ENCODE measurements at regions not wholly inside any gene's neighbourhood (a gene's known extent, or its start where the extent isn't known, plus 50 kb on each side); places are given as distances from the start of the nearest gene placed in this dataset.
"Not testable (repeated sequence)": the region's sequence is repeated elsewhere in the genome, so short reads cannot be mapped to it uniquely, and the experiment has no call there.

GRCh38 chr7:79658304-79658703 lies 204.8 kb upstream of the MAGI2 start:
- Histone ChIP-seq H3K4me1 (ENCODE audit: control insufficient read depth in 3 of 3, insufficient read depth in 2 of 3, low read depth in 1 of 3, low read length in 2 of 3) (no peaks in the 10 kb centered on the region), H3K36me3 (ENCODE audit: control insufficient read depth in 3 of 3, insufficient read depth in 2 of 3, low read depth in 1 of 3, low read length in 3 of 3) (no peaks in the 10 kb centered on the region), H3K9me3 (ENCODE audit: control insufficient read depth in 2 of 2, insufficient read depth in 1 of 2, low read depth in 1 of 2, low read length in 1 of 2) (no peaks in the 10 kb centered on the region), H3K27me3 (ENCODE audit: control insufficient read depth in 3 of 3, insufficient read depth in 3 of 3, low read length in 3 of 3) (no peaks in the 10 kb centered on the region), H3K27ac (ENCODE audit: low read depth in 1 of 3, low read length in 2 of 3) (no peak overlapping the region), H3K4me3 (ENCODE audit: low read depth in 1 of 3, low read length in 3 of 3) (no peak overlapping the region)
- FAIRE-seq, result peak; percentile 36
- DNase-seq, result no peak

- DNase-seq (no peak), FAIRE-seq (no peak)
- H3K27ac ChIP-seq (ENCODE audit: low read depth in 1 of 3, low read length in 2 of 3), result no peak overlapping the region
- H3K9me3 ChIP-seq (ENCODE audit: control insufficient read depth in 2 of 2, insufficient read depth in 1 of 2, low read depth in 1 of 2, low read length in 1 of 2), result no peaks in the 10 kb centered on the region
- peaks cover 0 to 4% (median 0%) of the 10 kb centered on the region in 3 donors for H3K27me3 ChIP-seq (ENCODE audit: control insufficient read depth in 3 of 3, insufficient read depth in 3 of 3, low read length in 3 of 3)
- no peaks in the 10 kb centered on the region for H3K36me3 ChIP-seq (ENCODE audit: control insufficient read depth in 3 of 3, insufficient read depth in 2 of 3, low read depth in 1 of 3, low read length in 3 of 3)
- WGBS, 3 donors, result 76 to 85% (median 81%) methylated on average over 2 of the region's 2 CpGs
- H3K4me3 ChIP-seq (ENCODE audit: low read depth in 1 of 3, low read length in 3 of 3), result no peak overlapping the region
- H3K4me1 ChIP-seq (ENCODE audit: control insufficient read depth in 3 of 3, insufficient read depth in 2 of 3, low read depth in 1 of 3, low read length in 2 of 3), result no peaks in the 10 kb centered on the region
Observed at GRCh38 chr7:79653136-79653631, 199.7 kb upstream of the MAGI2 start.

GRCh38 chr7:79652619-79653018 lies 199.2 kb upstream of the MAGI2 start:
- Histone ChIP-seq H3K36me3 (ENCODE audit: control insufficient read depth in 3 of 3, insufficient read depth in 2 of 3, low read depth in 1 of 3, low read length in 3 of 3) (no peaks in the 10 kb centered on the region), H3K27me3 (ENCODE audit: control insufficient read depth in 3 of 3, insufficient read depth in 3 of 3, low read length in 3 of 3) (peaks cover 0 to 7% (median 0%) of the 10 kb centered on the region in 3 donors), H3K27ac (ENCODE audit: low read depth in 1 of 3, low read length in 2 of 3) (no peak overlapping the region), H3K9me3 (ENCODE audit: control insufficient read depth in 2 of 2, insufficient read depth in 1 of 2, low read depth in 1 of 2, low read length in 1 of 2) (no peaks in the 10 kb centered on the region), H3K4me1 (ENCODE audit: control insufficient read depth in 3 of 3, insufficient read depth in 2 of 3, low read depth in 1 of 3, low read length in 2 of 3) (no peaks in the 10 kb centered on the region), H3K4me3 (ENCODE audit: low read depth in 1 of 3, low read length in 3 of 3) (no peak overlapping the region)
- 19 to 41% (median 28%) methylated on average over 2 of the region's 2 CpGs for WGBS, 3 donors
- FAIRE-seq (no peak), DNase-seq (peak in 1 of 2 donors; percentile 2)

- no peak overlapping the region for H3K27ac ChIP-seq (ENCODE audit: low read depth in 1 of 3, low read length in 2 of 3)
- DNase-seq (no peak), FAIRE-seq (no peak)
- no peaks in the 10 kb centered on the region for H3K36me3 ChIP-seq (ENCODE audit: control insufficient read depth in 3 of 3, insufficient read depth in 2 of 3, low read depth in 1 of 3, low read length in 3 of 3)
- no peaks in the 10 kb centered on the region for H3K4me1 ChIP-seq (ENCODE audit: control insufficient read depth in 3 of 3, insufficient read depth in 2 of 3, low read depth in 1 of 3, low read length in 2 of 3)
- 86 to 91% (median 91%) methylated on average over 8 of the region's 8 CpGs for WGBS, 3 donors
- H3K4me3 ChIP-seq (ENCODE audit: low read depth in 1 of 3, low read length in 3 of 3), result no peak overlapping the region
- peaks cover 0 to 7% (median 0%) of the 10 kb centered on the region in 3 donors for H3K27me3 ChIP-seq (ENCODE audit: control insufficient read depth in 3 of 3, insufficient read depth in 3 of 3, low read length in 3 of 3)
- H3K9me3 ChIP-seq (ENCODE audit: control insufficient read depth in 2 of 2, insufficient read depth in 1 of 2, low read depth in 1 of 2, low read length in 1 of 2), result no peaks in the 10 kb centered on the region
Observed at GRCh38 chr7:79647711-79648110, 194.2 kb upstream of the MAGI2 start.

- WGBS, 3 donors, result 80 to 86% (median 83%) methylated on average over 4 of the region's 4 CpGs
- Histone ChIP-seq H3K9me3 (ENCODE audit: control insufficient read depth in 2 of 2, insufficient read depth in 1 of 2, low read depth in 1 of 2, low read length in 1 of 2) (no peaks in the 10 kb centered on the region), H3K4me1 (ENCODE audit: control insufficient read depth in 3 of 3, insufficient read depth in 2 of 3, low read depth in 1 of 3, low read length in 2 of 3) (no peaks in the 10 kb centered on the region), H3K4me3 (ENCODE audit: low read depth in 1 of 3, low read length in 3 of 3) (no peak overlapping the region), H3K27ac (ENCODE audit: low read depth in 1 of 3, low read length in 2 of 3) (no peak overlapping the region), H3K36me3 (ENCODE audit: control insufficient read depth in 3 of 3, insufficient read depth in 2 of 3, low read depth in 1 of 3, low read length in 3 of 3) (no peaks in the 10 kb centered on the region), H3K27me3 (ENCODE audit: control insufficient read depth in 3 of 3, insufficient read depth in 3 of 3, low read length in 3 of 3) (peaks cover 0 to 7% (median 0%) of the 10 kb centered on the region in 3 donors)
- no peak for DNase-seq
- no peak for FAIRE-seq
Observed at GRCh38 chr7:79646278-79646677, 192.8 kb upstream of the MAGI2 start.

GRCh38 chr7:79636849-79637248 lies 183.4 kb upstream of the MAGI2 start:
- H3K4me3 ChIP-seq (ENCODE audit: low read depth in 1 of 3, low read length in 3 of 3), result no peak overlapping the region
- no peaks in the 10 kb centered on the region for H3K36me3 ChIP-seq (ENCODE audit: control insufficient read depth in 3 of 3, insufficient read depth in 2 of 3, low read depth in 1 of 3, low read length in 3 of 3)
- DNase-seq, result no peak
- no peak overlapping the region for H3K27ac ChIP-seq (ENCODE audit: low read depth in 1 of 3, low read length in 2 of 3)
- H3K27me3 ChIP-seq (ENCODE audit: control insufficient read depth in 3 of 3, insufficient read depth in 3 of 3, low read length in 3 of 3), result no peaks in the 10 kb centered on the region
- no peaks in the 10 kb centered on the region for H3K4me1 ChIP-seq (ENCODE audit: control insufficient read depth in 3 of 3, insufficient read depth in 2 of 3, low read depth in 1 of 3, low read length in 2 of 3)
- no peaks in the 10 kb centered on the region for H3K9me3 ChIP-seq (ENCODE audit: control insufficient read depth in 2 of 2, insufficient read depth in 1 of 2, low read depth in 1 of 2, low read length in 1 of 2)
- no peak for FAIRE-seq

- not testable (repeated sequence) for H3K36me3 ChIP-seq (ENCODE audit: control insufficient read depth in 3 of 3, insufficient read depth in 2 of 3, low read depth in 1 of 3, low read length in 3 of 3); FAIRE-seq; H3K4me1 ChIP-seq (ENCODE audit: control insufficient read depth in 3 of 3, insufficient read depth in 2 of 3, low read depth in 1 of 3, low read length in 2 of 3); H3K27ac ChIP-seq (ENCODE audit: low read depth in 1 of 3, low read length in 2 of 3); H3K4me3 ChIP-seq (ENCODE audit: low read depth in 1 of 3, low read length in 3 of 3); H3K27me3 ChIP-seq (ENCODE audit: control insufficient read depth in 3 of 3, insufficient read depth in 3 of 3, low read length in 3 of 3); DNase-seq; H3K9me3 ChIP-seq (ENCODE audit: control insufficient read depth in 2 of 2, insufficient read depth in 1 of 2, low read depth in 1 of 2, low read length in 1 of 2)
Observed at GRCh38 chr7:79625921-79626320, 172.5 kb upstream of the MAGI2 start.

- Histone ChIP-seq H3K4me1 (ENCODE audit: control insufficient read depth in 3 of 3, insufficient read depth in 2 of 3, low read depth in 1 of 3, low read length in 2 of 3) (no peaks in the 10 kb centered on the region), H3K36me3 (ENCODE audit: control insufficient read depth in 3 of 3, insufficient read depth in 2 of 3, low read depth in 1 of 3, low read length in 3 of 3) (no peaks in the 10 kb centered on the region), H3K27me3 (ENCODE audit: control insufficient read depth in 3 of 3, insufficient read depth in 3 of 3, low read length in 3 of 3) (no peaks in the 10 kb centered on the region), H3K4me3 (ENCODE audit: low read depth in 1 of 3, low read length in 3 of 3) (no peak overlapping the region), H3K27ac (ENCODE audit: low read depth in 1 of 3, low read length in 2 of 3) (no peak overlapping the region), H3K9me3 (ENCODE audit: control insufficient read depth in 2 of 2, insufficient read depth in 1 of 2, low read depth in 1 of 2, low read length in 1 of 2) (no peaks in the 10 kb centered on the region)
- DNase-seq, result peak in 1 of 2 donors; percentile 27
- FAIRE-seq, result no peak
Observed at GRCh38 chr7:79624336-79624735, 170.9 kb upstream of the MAGI2 start.

- FAIRE-seq (no peak), DNase-seq (peak in 1 of 2 donors; percentile 62)
- H3K36me3 ChIP-seq (ENCODE audit: control insufficient read depth in 3 of 3, insufficient read depth in 2 of 3, low read depth in 1 of 3, low read length in 3 of 3), result no peaks in the 10 kb centered on the region
- WGBS, 3 donors, result 79 to 87% (median 80%) methylated on average over 1 of the region's 1 CpG
- H3K9me3 ChIP-seq (ENCODE audit: control insufficient read depth in 2 of 2, insufficient read depth in 1 of 2, low read depth in 1 of 2, low read length in 1 of 2), result no peaks in the 10 kb centered on the region
- H3K27ac ChIP-seq (ENCODE audit: low read depth in 1 of 3, low read length in 2 of 3), result no peak overlapping the region
- H3K27me3 ChIP-seq (ENCODE audit: control insufficient read depth in 3 of 3, insufficient read depth in 3 of 3, low read length in 3 of 3), result no peaks in the 10 kb centered on the region
- no peak overlapping the region for H3K4me3 ChIP-seq (ENCODE audit: low read depth in 1 of 3, low read length in 3 of 3)
- H3K4me1 ChIP-seq (ENCODE audit: control insufficient read depth in 3 of 3, insufficient read depth in 2 of 3, low read depth in 1 of 3, low read length in 2 of 3), result no peaks in the 10 kb centered on the region
Observed at GRCh38 chr7:79622781-79623180, 169.3 kb upstream of the MAGI2 start.

Measured in small intestine (tissue), 7 donors.